Breast epithelium (tissue), 4 donors: ENCODE measurements at regions not wholly inside any gene's neighbourhood (a gene's known extent, or its start where the extent isn't known, plus 50 kb on each side); places are given as distances from the start of the nearest gene placed in this dataset.

ENCODE experiments used
- DNase-seq, 2 donors: peaks; one replicate each; pipeline ENCODE4 v3.0.0-alpha.2; 2019; ENCODE audit warnings: low spot score in 2 of 2
- H3K27ac ChIP-seq, 2 donors: fragments of 200-600 bp; sonication (generic) in 1 of 2; one replicate each; pipeline ENCODE4 v1.5.1; 2016 to 2019; ENCODE audit warnings: mild to moderate bottlenecking in 1 of 2
- H3K27me3 ChIP-seq, 2 donors: fragments of 200-600 bp; sonication (generic) in 1 of 2; one replicate each; pipeline versions ENCODE4 v1.5.1 to v1.6.0; 2017 to 2019; ENCODE audit warnings: control low read depth in 1 of 2, mild to moderate bottlenecking in 1 of 2
- H3K36me3 ChIP-seq: fragments of 200-600 bp; one replicate; pipeline ENCODE4 v1.5.1; 2019
- H3K4me1 ChIP-seq, 2 donors: fragments of 200-600 bp; sonication (generic); one replicate each; pipeline ENCODE4 v1.5.1; 2016 to 2019; ENCODE audit warnings: control low read depth in 1 of 2
- H3K4me3 ChIP-seq, 3 donors: fragments of 200-600 bp; sonication (generic); 1 replicate in 2 of 3; 2 replicates in 1 of 3; pipeline ENCODE4 v1.5.1; 2016 to 2019; ENCODE audit warnings: mild to moderate bottlenecking in 3 of 3, moderate library complexity in 2 of 3
- H3K9me3 ChIP-seq, 2 donors: fragments of 200-600 bp; sonication (generic) in 1 of 2; one replicate each; pipeline ENCODE4 v1.5.1; 2016 to 2019; ENCODE audit warnings: control low read depth in 1 of 2
- CTCF ChIP-seq, 3 donors: fragments of 450-650 bp; IDR thresholded peaks; one replicate each; pipeline ENCODE4 v1.5.1; 2016 to 2017; ENCODE audit warnings: antibody characterized with exemption in 3 of 3, mild to moderate bottlenecking in 3 of 3, moderate library complexity in 3 of 3
- POLR2A ChIP-seq: fragments of 450-650 bp; IDR thresholded peaks from one replicate; pipeline ENCODE4 v1.6.1; 2016; ENCODE audit warnings: antibody characterized with exemption, mild to moderate bottlenecking, moderate library complexity
- POLR2AphosphoS5 ChIP-seq, 3 donors: sonication (generic); formaldehyde crosslinking; IDR thresholded peaks; one replicate each; pipeline ENCODE4 v1.6.1; 2017; ENCODE audit warnings: antibody characterized with exemption in 3 of 3
- intact Hi-C: fragments of 100-400 bp; cut with DNase I; formaldehyde crosslinking; loops from one replicate; pipeline ENCODE4 v1.15.1; 2023; ENCODE audit warnings: low total_unique reads

- Histone ChIP-seq H3K27me3 (no peaks in the 10 kb centered on the region), H3K36me3 (no peaks in the 10 kb centered on the region), H3K4me1 (no peaks in the 10 kb centered on the region), H3K27ac (no peak overlapping the region), H3K4me3 (no peak overlapping the region), H3K9me3 (no peaks in the 10 kb centered on the region)
- intact Hi-C loops: no loop called here
- TF ChIP-seq POLR2AphosphoS5 (IDR thresholded peaks at IDR 0.05) (no peak), POLR2A (no peak), CTCF (IDR thresholded peaks at IDR 0.05) (no peak)
- no peak for DNase-seq
Measured at GRCh38 chr3:157595259-157595658, 92.0 kb upstream of the VEPH1 start.

- DNase-seq: no peak
Measured at GRCh38 chr3:157594413-157594812, 91.2 kb upstream of the VEPH1 start.

GRCh38 chr3:157592769-157593168 lies 89.6 kb upstream of the VEPH1 start:
- no peak for DNase-seq
- H3K9me3 ChIP-seq: no peaks in the 10 kb centered on the region

More at GRCh38 chr3:157594413-157594812, 91.2 kb upstream of the VEPH1 start:
- intact Hi-C loops: no loop called here
- Histone ChIP-seq H3K9me3 (no peaks in the 10 kb centered on the region), H3K4me1 (no peaks in the 10 kb centered on the region), H3K27ac (no peak overlapping the region), H3K27me3 (no peaks in the 10 kb centered on the region), H3K36me3 (no peaks in the 10 kb centered on the region), H3K4me3 (no peak overlapping the region)
- no peak for TF ChIP-seq POLR2A
- no peak for TF ChIP-seq CTCF (IDR thresholded peaks at IDR 0.05)
- TF ChIP-seq POLR2AphosphoS5 (IDR thresholded peaks at IDR 0.05): no peak

GRCh38 chr3:157590273-157590672 lies 87.1 kb upstream of the VEPH1 start:
- TF ChIP-seq POLR2A (no peak), CTCF (IDR thresholded peaks at IDR 0.05) (no peak)
- intact Hi-C loops: no loop called here

More at GRCh38 chr3:157592769-157593168, 89.6 kb upstream of the VEPH1 start:
- Histone ChIP-seq H3K27ac (no peak overlapping the region), H3K36me3 (no peaks in the 10 kb centered on the region), H3K27me3 (no peaks in the 10 kb centered on the region), H3K4me3 (no peak overlapping the region), H3K4me1 (no peaks in the 10 kb centered on the region)
- no peak for TF ChIP-seq POLR2A
- intact Hi-C loops: no loop called here

GRCh38 chr3:157589211-157589610 lies 86.0 kb upstream of the VEPH1 start:
- TF ChIP-seq POLR2AphosphoS5 (IDR thresholded peaks at IDR 0.05) (no peak), POLR2A (no peak), CTCF (IDR thresholded peaks at IDR 0.05) (no peak)
- intact Hi-C loops: loop anchor here (2.0 kb wide), 1 partner anchor 70 kb away; no protein-coding TSS in a partner anchor
- H3K27me3 ChIP-seq: no peaks in the 10 kb centered on the region
- peak overlapping the region in 1 of 2 donors; percentile 12 for H3K27ac ChIP-seq
- no peak overlapping the region for H3K4me3 ChIP-seq
- no peaks in the 10 kb centered on the region for H3K9me3 ChIP-seq
- DNase-seq: no peak
- H3K36me3 ChIP-seq: no peaks in the 10 kb centered on the region
- H3K4me1 ChIP-seq: no peaks in the 10 kb centered on the region

More at GRCh38 chr3:157590273-157590672, 87.1 kb upstream of the VEPH1 start:
- no peaks in the 10 kb centered on the region for H3K36me3 ChIP-seq
- no peaks in the 10 kb centered on the region for H3K4me1 ChIP-seq
- no peak overlapping the region for H3K27ac ChIP-seq
- no peak overlapping the region for H3K4me3 ChIP-seq
- H3K9me3 ChIP-seq: no peaks in the 10 kb centered on the region
- H3K27me3 ChIP-seq: no peaks in the 10 kb centered on the region
- no peak for DNase-seq
